Astrocyte (in vitro differentiated cells and primary cell): ENCODE measurements at regions not wholly inside any gene's neighbourhood (a gene's known extent, or its start where the extent isn't known, plus 50 kb on each side); places are given as distances from the start of the nearest gene placed in this dataset.

Experiments
- DNase-seq: peaks from one replicate; pipeline ENCODE4 v3.0.0-alpha.2; 2010; ENCODE audit warnings: low read depth
- FAIRE-seq: peaks from 2 replicates; lab custom pipeline; 2011; peaks lifted over from hg19 to GRCh38; lab: Jason Lieb, UNC
- H2AFZ ChIP-seq: 2 replicates; pipeline ENCODE4 v1.6.0; 2012; ENCODE audit warnings: low read depth, low read length, inconsistent platforms
- H3K27ac ChIP-seq: 2 replicates; pipeline ENCODE4 v1.5.1; 2011; ENCODE audit warnings: low read depth, low read length, inconsistent platforms
- H3K27me3 ChIP-seq: 2 replicates; pipeline ENCODE4 v1.6.0; 2011; ENCODE audit warnings: low read length, inconsistent platforms; ENCODE audit not compliant: insufficient read depth
- H3K36me3 ChIP-seq: 2 replicates; pipeline ENCODE4 v1.5.1; 2011; ENCODE audit warnings: low read length, inconsistent platforms; ENCODE audit not compliant: insufficient read depth
- H3K4me1 ChIP-seq: 2 replicates; pipeline ENCODE4 v1.5.1; 2011; ENCODE audit warnings: low read length, inconsistent platforms; ENCODE audit not compliant: insufficient read depth
- H3K4me2 ChIP-seq: 2 replicates; pipeline ENCODE4 v1.6.0; 2012; ENCODE audit warnings: low read length, inconsistent platforms
- H3K4me3 ChIP-seq: 2 replicates; pipeline ENCODE4 v1.5.1; 2011; ENCODE audit warnings: low read depth, mild to moderate bottlenecking, low read length, inconsistent platforms; ENCODE audit not compliant: insufficient read depth
- H3K79me2 ChIP-seq: 2 replicates; pipeline ENCODE4 v1.6.0; 2012; ENCODE audit warnings: mild to moderate bottlenecking, low read length, inconsistent platforms; ENCODE audit not compliant: insufficient read depth
- H3K9ac ChIP-seq: 2 replicates; pipeline ENCODE4 v1.6.0; 2012; ENCODE audit warnings: mild to moderate bottlenecking, low read length, inconsistent platforms
- H3K9me3 ChIP-seq: 2 replicates; pipeline ENCODE4 v1.5.1; 2012; ENCODE audit warnings: low read depth, mild to moderate bottlenecking, low read length, inconsistent platforms; ENCODE audit not compliant: insufficient read depth
- H4K20me1 ChIP-seq: 2 replicates; pipeline ENCODE4 v1.6.0; 2012; ENCODE audit warnings: low read length, inconsistent platforms; ENCODE audit not compliant: insufficient read depth
- H3K27ac Mint-ChIP-seq: one replicate; pipeline ENCODE4 v1.8.0; 2021; ENCODE audit warnings: mild to moderate bottlenecking, mixed read lengths; ENCODE audit not compliant: unreplicated experiment
- H3K27me3 Mint-ChIP-seq: one replicate; pipeline ENCODE4 v1.8.0; 2021; ENCODE audit warnings: low read depth, mixed read lengths; ENCODE audit not compliant: unreplicated experiment
- H3K36me3 Mint-ChIP-seq: one replicate; pipeline ENCODE4 v1.8.0; 2021; ENCODE audit warnings: low read depth, mixed read lengths; ENCODE audit not compliant: unreplicated experiment
- H3K4me1 Mint-ChIP-seq: one replicate; pipeline ENCODE4 v1.8.0; 2021; ENCODE audit warnings: low read depth, mixed read lengths; ENCODE audit not compliant: unreplicated experiment
- H3K4me3 Mint-ChIP-seq: one replicate; pipeline ENCODE4 v1.8.0; 2021; ENCODE audit warnings: mild to moderate bottlenecking, moderate library complexity, mixed read lengths; ENCODE audit not compliant: unreplicated experiment
- H3K9me3 Mint-ChIP-seq: one replicate; pipeline ENCODE4 v1.8.0; 2021; ENCODE audit warnings: mild to moderate bottlenecking, mixed read lengths; ENCODE audit not compliant: unreplicated experiment
- EZH2 ChIP-seq: IDR thresholded peaks from 2 replicates; pipeline ENCODE4 v1.6.1; 2012; ENCODE audit warnings: mild to moderate bottlenecking, low read length, inconsistent platforms; ENCODE audit not compliant: insufficient read depth
- TF ChIP-seq, protein P1 (sequence below): IDR thresholded peaks from 2 replicates; pipeline ENCODE4 v1.5.1; 2011; ENCODE audit warnings: low read depth, mild to moderate bottlenecking, inconsistent platforms, low read length, moderate library complexity; ENCODE audit not compliant: insufficient read depth

DNA sequence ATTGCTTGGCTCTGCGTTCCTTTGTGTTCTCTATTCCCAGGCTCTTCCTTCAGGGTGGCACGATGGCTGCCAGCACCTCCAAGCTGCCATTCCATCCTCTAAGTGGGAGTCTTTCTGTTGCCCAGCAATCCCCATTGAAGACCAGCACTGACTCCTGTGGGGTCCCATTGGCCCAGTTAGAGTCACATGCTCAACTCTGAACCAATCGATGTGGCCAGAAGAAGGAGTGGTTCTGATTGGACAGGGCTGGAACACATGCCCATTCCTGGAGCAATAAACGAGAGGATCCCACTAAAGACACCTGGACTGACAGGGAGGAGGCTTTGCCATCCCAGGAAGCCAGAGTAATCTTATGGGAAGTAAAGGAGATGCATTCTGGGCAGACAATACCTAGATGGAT, 97.2 kb upstream of the IGSF21 start:
- no peak for TF ChIP-seq EZH2
- TF ChIP-seq, protein P1, sequence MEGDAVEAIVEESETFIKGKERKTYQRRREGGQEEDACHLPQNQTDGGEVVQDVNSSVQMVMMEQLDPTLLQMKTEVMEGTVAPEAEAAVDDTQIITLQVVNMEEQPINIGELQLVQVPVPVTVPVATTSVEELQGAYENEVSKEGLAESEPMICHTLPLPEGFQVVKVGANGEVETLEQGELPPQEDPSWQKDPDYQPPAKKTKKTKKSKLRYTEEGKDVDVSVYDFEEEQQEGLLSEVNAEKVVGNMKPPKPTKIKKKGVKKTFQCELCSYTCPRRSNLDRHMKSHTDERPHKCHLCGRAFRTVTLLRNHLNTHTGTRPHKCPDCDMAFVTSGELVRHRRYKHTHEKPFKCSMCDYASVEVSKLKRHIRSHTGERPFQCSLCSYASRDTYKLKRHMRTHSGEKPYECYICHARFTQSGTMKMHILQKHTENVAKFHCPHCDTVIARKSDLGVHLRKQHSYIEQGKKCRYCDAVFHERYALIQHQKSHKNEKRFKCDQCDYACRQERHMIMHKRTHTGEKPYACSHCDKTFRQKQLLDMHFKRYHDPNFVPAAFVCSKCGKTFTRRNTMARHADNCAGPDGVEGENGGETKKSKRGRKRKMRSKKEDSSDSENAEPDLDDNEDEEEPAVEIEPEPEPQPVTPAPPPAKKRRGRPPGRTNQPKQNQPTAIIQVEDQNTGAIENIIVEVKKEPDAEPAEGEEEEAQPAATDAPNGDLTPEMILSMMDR = no peak
- peaks cover 57% of the 10 kb centered on the region for H3K27me3 Mint-ChIP-seq
- H2AFZ ChIP-seq = no peak overlapping the region

DNA sequence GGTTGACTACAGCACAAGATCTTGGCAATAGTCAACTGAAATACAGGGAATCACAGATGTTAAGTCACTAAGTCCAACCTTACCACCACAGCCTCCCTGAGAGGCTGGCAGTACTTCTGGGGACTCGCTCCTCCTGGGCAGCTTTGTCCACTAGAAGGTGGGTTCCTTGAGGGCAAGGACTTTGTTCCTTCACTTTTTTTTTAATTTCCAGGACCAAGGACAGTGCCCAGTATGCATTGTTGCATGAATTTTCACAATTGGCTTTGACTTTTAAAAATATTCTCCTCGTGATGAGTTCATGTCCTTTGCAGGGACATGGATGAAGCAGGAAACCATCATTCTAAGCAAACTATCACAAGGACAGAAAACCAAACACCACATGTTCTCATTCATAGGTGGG, 96.7 kb upstream of the IGSF21 start:
- no peak for DNase-seq
- Histone ChIP-seq H3K79me2 (no peaks in the 10 kb centered on the region), H3K9ac (no peak overlapping the region), H3K4me1 (no peaks in the 10 kb centered on the region), H2AFZ (no peak overlapping the region), H3K36me3 (no peaks in the 10 kb centered on the region), H3K9me3 (no peaks in the 10 kb centered on the region), H3K4me2 (no peak overlapping the region), H3K27me3 (no peaks in the 10 kb centered on the region), H3K27ac (no peak overlapping the region), H3K4me3 (no peak overlapping the region), H4K20me1 (no peaks in the 10 kb centered on the region)
- peaks cover 57% of the 10 kb centered on the region for H3K27me3 Mint-ChIP-seq
- no peak for TF ChIP-seq EZH2
- TF ChIP-seq, protein P1 = no peak
- H3K9me3 Mint-ChIP-seq = no peaks in the 10 kb centered on the region
- H3K4me3 Mint-ChIP-seq = no peak overlapping the region
- H3K27ac Mint-ChIP-seq = no peak overlapping the region
- no peaks in the 10 kb centered on the region for H3K36me3 Mint-ChIP-seq
- no peaks in the 10 kb centered on the region for H3K4me1 Mint-ChIP-seq
- no peak for FAIRE-seq

More for the DNA sequence above, 97.2 kb upstream of the IGSF21 start:
- H3K4me1 Mint-ChIP-seq = no peaks in the 10 kb centered on the region
- H3K4me3 Mint-ChIP-seq = no peak overlapping the region
- H3K9me3 ChIP-seq = no peaks in the 10 kb centered on the region
- no peaks in the 10 kb centered on the region for H4K20me1 ChIP-seq
- H3K79me2 ChIP-seq = no peaks in the 10 kb centered on the region
- H3K36me3 Mint-ChIP-seq = no peaks in the 10 kb centered on the region
- FAIRE-seq = no peak
- no peak overlapping the region for H3K4me3 ChIP-seq
- H3K9ac ChIP-seq = no peak overlapping the region
- H3K27ac Mint-ChIP-seq = no peak overlapping the region
- no peaks in the 10 kb centered on the region for H3K27me3 ChIP-seq
- no peak for DNase-seq
- no peaks in the 10 kb centered on the region for H3K4me1 ChIP-seq
- H3K36me3 ChIP-seq = no peaks in the 10 kb centered on the region
- no peaks in the 10 kb centered on the region for H3K9me3 Mint-ChIP-seq
- H3K4me2 ChIP-seq = no peak overlapping the region
- no peak overlapping the region for H3K27ac ChIP-seq

DNA sequence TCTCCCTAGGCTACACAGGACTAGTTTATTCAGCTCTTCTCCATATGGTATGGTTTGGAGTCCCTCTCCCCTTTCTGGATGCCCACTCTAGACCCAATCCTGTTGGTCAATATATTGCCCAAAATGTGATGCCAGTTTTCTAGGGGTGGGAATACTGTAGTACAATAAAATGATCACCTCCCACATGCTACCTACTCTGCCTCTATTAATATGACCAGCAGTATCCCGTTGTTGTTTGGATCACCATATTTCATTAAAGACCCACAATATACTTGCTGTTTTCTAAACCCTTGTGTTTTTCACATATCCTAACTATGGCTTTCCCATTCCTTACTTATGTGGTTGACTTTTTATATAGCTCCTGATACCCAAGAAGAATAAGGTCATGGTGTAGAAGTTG, 95.9 kb upstream of the IGSF21 start:
- no peak for DNase-seq
- Mint-ChIP-seq H3K27me3 (peaks cover 56% of the 10 kb centered on the region), H3K36me3 (no peaks in the 10 kb centered on the region)

More for the DNA sequence above, 95.9 kb upstream of the IGSF21 start:
- TF ChIP-seq, protein P1 = no peak
- TF ChIP-seq EZH2 = no peak
- Histone ChIP-seq H3K4me3 (no peak overlapping the region), H3K4me1 (no peaks in the 10 kb centered on the region), H3K27me3 (no peaks in the 10 kb centered on the region), H4K20me1 (no peaks in the 10 kb centered on the region), H3K4me2 (no peak overlapping the region), H2AFZ (no peak overlapping the region), H3K79me2 (no peaks in the 10 kb centered on the region), H3K9ac (no peak overlapping the region), H3K27ac (no peak overlapping the region), H3K36me3 (no peaks in the 10 kb centered on the region), H3K9me3 (no peaks in the 10 kb centered on the region)
- Mint-ChIP-seq H3K27ac (no peak overlapping the region), H3K9me3 (peaks cover 4% of the 10 kb centered on the region), H3K4me3 (no peak overlapping the region), H3K4me1 (no peaks in the 10 kb centered on the region)
- no peak for FAIRE-seq
